Left renal cortex interstitium (tissue), 4 donors: ENCODE measurements at regions not wholly inside any gene's neighbourhood (a gene's known extent, or its start where the extent isn't known, plus 50 kb on each side); places are given as distances from the start of the nearest gene placed in this dataset.
A peak's percentile ranks its signal among the peaks of the same experiment; 100 is the strongest.
"Not testable (repeated sequence)": the region's sequence is repeated elsewhere in the genome, so short reads cannot be mapped to it uniquely, and the experiment has no call there.

Source experiments
- DNase-seq, 4 donors: peaks; one replicate each; pipeline ENCODE4 v3.0.0-alpha.2; 2013; ENCODE audit warnings: low read depth in 4 of 4, low spot score in 2 of 4, missing footprints in 1 of 4

DNA sequence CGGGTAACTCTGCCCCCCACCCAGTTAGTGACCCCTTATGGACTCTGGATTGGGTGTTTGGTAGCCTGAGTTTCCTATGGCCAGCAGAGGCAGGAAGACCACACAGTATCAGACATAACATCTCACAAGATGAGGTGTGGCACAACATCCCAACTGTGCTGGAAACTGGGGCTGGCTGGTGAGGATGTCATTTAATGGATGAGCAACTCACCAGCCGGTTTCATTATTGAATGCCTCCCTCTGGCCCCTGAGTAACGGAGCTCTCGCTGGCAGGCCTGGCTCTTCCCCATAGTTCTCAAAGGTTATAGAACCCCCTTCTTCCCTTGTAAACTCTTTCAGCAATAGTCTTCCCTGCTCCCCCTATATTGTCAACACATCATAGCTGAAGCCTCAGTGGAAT, 195.0 kb downstream of the BCL11A start:
- no peak for DNase-seq

DNA sequence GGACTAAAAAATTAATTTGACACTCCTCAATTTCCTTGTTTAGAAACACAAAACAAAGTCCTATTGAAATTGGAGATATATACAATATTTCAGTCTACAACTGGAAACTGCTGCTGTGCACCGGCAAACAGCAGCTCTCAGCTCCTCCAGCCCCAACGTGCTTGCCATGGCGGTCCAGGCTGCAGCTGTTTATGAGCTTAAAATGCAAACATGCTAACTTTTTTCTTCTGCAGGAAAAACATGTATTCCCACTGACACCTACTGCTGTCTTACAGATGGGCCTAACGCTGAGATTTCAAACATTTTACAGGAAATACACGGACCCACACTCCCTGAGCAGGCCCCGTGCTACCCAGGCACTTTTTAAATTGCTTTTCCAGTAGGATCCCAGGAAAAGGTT, 195.5 kb downstream of the BCL11A start:
- DNase-seq, result no peak

DNA sequence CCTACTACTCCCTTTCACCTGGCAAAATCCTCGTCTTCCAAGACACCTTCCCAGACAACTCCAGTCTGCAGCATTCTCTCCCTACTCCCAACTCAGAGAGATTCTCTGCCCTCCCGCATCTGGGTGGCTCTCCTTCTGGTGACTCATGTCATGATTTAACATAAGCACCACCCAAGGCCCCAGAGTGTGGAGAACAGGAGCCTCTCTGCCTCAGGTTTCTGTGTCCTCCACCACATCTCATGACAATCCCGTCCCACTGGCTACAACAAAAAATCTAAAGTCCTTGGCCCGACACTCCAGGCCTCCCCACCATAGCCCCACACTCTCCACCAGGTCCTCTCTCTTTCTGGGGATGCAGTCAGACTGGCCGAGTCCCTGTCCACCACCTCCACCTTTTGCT, 197.1 kb downstream of the BCL11A start:
- no peak for DNase-seq

DNA sequence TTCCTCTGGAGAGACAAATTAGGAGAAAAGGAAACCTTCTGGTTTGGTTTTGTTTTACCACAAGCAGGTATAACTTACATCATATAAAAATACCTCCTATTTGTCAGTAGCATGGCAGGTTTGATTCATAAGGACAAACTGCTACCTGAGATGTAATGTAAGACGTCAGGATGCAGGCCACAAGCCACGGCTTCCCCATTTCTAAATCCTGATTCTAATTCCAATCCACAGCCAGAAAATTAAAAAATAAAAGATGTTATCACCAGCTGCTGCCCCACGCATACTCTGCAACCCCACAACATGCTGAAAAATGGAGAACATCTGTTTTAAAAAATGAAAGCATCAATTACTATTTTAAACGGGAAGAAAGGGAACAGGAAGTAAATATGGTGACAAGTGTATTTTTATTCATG, 197.6 kb downstream of the BCL11A start:
- no peak for DNase-seq

DNA sequence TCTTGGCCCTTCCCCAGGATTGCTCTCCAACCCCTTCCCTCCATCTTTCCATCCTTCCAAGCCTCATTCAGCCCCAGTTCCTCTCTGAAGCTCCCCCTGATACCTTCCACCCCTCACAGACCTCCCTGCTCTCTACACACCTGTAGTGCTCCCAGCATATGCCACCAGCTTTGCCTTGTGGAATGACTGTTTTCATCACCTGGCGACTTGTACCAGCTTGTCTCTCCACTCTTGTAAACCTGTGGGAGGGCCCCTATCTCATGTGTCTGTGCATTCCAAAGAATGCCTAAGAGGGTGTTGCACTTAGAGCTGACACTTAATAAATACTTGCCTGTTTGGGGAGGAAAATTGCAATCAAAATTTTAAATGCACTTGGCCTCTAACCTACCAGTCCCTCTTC, 198.7 kb downstream of the BCL11A start:
- no peak for DNase-seq

DNA sequence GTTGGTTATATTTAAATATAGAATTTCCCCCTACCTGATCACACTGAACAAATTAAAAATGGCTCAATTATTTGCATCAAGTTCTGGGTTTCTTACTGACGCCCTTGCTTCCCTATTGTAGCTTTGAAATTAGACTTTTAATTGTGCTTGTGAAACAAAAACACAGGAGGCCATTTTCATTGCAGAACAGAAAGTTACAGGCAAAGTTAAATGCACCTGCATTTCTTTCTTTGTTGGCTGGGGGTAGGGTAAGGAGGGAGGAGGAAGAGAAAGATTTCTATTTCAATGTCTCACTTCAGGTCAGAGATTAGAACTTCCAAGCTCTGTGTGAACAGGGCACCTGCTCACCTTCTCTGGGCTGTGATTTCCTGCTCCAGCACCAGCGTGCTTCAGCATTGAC, 199.6 kb downstream of the BCL11A start:
- DNase-seq, result no peak

DNA sequence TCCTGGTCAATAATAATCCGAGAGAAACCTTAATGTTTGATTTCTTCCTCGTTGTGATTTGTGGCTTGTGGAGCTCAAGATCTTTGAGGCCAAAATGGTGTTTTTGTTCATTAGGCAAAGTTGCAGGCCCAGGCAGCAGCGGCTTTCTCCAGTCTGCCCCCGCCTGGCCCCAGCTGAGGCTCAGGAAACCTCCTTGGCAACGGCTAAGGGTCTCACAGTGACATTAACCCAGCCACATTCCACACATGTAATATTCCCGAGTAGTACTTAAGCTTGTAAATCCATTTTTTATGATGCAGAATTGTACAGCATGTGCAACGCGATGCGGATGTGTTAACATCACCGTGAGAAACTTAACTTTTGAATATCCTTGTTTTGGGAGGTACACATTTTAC, 200.1 kb downstream of the BCL11A start:
- DNase-seq, result peak in 2 of 4 donors; percentile 23 to 32

DNA sequence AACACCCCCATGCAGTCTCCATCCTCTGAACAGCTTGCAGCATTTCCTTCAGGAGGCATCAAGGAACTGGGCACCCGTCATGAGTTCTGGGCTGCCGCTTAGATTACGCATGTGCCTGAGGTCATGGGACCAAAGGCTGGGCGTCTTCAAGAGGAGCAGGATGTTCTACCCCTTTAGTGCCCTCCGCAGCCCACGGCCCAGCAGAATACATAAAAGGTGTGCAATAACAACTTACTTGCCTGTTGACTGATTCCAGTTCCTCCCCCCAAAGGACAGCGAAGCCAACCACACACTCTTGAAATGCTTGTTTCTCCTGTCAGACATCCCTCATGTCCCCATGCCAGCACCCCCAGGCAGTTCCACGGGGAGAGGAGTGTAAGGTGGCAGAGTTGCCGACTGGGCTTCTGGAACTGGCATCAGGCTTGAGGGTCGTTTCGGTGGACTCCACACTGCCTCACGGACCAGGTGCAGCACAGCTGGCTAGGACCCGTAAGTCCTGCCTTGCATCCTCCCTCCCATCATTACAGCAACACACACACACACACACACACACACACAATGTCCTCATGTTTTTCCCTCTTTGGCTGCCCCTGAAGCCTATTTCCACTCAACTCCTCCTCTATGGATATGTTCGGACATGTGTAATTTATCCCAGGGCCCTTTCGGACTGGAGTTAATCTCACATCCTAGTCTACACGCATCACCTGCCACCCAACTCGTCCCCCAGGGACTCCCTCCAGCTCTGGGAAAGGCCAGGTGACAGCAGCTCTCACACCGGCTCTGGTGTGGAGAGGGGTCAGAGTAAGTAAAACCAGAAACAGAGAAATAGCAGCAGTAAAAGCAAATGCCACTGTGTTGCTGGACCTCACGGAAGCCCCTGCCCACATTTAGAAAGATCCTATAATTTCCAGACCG, 200.7 kb downstream of the BCL11A start:
- no peak for DNase-seq

DNA sequence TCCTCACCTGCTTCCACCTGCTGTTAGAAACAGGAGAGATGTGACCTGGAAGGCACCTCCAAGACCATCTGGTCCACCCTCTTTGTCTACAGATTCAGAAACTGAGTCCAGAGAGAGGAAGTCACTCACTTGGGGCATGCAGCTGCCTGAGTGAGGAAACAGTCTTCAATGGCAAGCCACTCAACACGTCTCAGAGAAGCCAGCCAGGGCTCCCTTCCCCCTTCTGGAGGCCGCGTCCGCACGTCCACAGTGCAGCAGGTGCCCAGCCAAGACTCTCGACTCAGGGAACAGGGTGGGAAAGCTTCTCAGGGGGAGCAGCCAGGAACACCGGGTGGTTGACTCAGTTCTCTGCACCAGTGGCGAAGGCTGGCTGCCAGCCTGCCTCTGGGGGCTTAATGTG, 201.7 kb downstream of the BCL11A start:
- no peak for DNase-seq

DNA sequence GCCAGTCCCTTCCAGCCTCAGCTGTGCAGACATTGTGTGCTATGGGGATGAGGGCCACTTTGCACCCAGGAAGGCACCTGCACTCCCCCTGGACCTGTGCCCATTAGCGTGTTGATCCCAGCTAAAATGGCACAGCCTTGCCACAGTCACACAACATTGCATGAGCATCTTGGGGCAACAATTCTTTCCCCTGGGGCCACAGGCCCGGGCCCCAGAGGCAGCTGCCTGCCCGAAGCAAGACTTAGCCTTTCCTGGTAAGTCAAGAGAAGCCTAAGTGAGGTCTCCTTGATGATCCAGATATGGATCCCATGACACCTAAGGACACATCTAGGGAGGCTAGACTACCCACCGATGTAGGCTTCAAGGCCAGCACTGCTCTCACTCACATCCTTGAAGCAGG, 202.1 kb downstream of the BCL11A start:
- no peak for DNase-seq

DNA sequence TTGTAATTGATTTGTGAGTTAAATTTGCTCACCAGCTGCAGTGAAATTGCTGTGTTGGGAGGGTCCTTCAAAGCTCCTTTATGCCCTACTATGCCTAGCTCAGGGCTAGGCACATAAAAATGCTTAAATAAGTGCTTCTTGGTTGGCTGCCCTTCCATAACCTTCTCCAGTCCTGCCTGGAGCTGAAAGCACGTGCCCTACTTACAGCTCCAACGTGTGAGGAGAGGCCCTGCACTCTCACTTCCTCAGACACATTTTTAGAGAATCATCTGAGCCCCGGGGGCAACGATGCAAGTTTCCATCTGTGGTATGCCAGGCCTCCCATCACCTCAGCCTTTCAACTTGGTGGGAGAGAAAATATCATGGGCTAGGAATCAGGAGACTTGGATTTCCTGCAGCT, 202.7 kb downstream of the BCL11A start:
- no peak for DNase-seq

DNA sequence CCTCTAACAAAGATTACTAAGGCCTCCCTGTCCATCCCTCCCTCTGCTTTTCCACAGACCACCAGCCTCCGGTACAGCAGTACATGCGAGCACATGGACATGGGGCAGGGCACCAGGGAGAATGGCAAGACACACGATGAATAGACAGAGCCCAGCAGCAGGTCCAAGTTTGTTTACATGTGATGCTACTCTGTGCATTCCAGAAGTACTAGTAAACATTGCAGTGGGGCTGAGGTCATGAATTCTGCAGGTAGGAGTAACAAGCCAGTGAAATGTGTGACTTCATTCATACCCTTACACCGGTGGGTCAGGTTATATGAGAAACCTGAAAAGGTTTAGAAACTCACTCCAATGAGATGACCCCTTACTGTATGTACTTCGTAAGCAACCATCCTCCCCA, 205.7 kb downstream of the BCL11A start:
- no peak for DNase-seq

DNA sequence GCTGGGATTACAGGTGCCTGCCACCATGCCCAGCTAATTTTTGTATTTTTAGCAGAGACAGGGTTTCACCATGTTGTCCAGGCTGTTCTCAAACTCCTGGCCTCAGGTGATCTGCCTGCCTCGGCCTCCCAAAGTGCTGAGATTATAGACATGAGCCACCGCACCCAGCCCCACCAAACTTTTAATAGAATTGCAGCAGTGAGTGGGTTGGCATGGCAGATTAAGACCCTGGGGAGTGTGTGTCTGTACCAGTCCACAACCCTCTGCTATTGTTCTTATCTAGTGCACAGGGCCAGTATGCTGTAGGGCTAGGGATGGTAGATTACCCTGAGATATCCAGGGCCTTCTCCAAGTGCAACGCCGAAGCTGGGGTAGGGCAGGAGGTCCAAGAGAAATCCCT, 211.0 kb downstream of the BCL11A start:
- DNase-seq, result not testable (repeated sequence)

DNA sequence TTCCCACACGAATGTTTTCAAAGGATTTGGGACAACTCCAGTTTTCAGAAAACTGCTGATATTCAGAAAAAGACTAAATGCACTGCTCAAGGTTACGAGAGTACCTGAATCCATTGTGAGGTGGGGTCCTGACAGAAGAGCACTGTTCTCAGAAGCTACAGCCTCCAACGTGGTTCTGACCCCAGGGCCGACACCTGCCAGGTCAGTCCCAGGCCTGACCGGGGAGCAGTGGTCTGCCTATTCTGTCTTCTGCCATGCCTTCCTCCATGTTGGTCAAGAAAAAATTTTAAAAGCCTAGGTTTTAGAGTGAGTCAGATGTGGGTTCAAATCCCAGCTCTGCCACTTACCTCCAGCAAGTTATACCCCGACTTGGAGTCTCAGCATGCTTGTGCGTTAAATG, 212.3 kb downstream of the BCL11A start:
- DNase-seq, result no peak

DNA sequence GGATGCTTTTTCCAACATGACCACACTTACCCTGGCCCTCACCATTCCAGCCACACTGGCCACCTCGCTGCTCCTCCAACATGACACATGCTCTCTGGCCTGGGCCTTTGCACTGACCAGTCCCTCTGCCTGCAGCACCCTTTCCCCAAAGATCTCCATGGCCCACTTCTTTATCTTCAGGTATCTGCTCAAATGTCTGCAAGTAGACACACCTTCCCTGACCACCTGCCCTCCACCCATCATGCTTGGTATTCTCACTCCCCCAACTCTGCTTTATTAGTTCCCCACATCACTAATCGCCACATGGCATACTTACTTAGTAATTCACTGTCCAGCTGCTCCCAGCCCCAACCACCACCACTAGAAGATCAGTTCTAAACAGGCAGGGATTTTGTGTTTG, 214.2 kb downstream of the BCL11A start:
- DNase-seq, result no peak

DNA sequence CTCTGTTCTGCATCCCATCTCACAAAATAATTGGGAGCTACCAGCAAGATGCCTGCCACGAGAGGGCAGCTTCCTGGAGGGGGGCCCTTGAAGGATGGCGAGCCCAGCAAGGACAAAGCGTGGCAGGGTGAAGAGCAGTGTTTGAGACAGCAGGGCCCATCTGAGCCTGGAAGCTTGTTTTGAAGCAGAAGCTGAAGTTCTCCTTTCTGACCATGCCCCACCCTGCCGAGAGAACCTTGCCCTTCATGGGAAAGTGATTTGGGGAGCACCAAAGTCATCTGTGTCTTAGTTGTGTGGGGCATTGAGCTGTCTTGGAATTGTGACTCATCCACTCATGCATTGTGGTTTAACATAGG, 216.3 kb downstream of the BCL11A start:
- DNase-seq, result no peak

DNA sequence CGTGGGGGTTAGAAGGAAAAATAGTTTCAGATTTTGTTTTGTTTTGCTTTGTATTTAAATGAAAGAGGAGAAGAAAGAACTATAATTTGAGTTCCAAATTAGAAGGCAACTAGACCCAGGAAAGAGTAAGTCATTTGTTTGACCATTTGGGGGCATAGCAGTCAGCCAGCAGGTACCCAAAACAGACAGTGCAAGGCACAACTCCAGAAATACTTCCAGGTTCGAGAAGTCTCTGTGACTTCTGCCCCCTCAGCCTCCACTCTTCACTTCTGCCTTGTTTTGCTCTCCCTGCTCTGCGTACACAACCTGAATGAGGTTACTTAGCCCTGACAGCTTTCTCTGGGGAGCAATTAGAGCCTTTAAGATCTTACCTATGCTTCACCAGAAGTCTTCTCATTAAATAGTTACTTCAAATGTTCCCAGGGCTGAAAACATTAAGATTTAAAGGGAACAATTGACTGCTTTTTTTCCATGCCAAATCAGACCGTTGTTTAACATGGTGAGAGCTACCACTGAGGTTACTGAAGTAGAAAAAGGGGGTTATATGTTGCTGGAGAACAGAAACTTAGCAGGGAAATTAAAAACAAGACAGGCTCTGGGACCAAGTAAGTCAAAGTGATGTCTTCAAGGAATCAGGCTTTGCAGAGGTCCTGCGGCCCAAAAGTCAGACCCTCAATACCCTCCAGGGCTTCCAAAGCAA, 216.9 kb downstream of the BCL11A start:
- no peak for DNase-seq

DNA sequence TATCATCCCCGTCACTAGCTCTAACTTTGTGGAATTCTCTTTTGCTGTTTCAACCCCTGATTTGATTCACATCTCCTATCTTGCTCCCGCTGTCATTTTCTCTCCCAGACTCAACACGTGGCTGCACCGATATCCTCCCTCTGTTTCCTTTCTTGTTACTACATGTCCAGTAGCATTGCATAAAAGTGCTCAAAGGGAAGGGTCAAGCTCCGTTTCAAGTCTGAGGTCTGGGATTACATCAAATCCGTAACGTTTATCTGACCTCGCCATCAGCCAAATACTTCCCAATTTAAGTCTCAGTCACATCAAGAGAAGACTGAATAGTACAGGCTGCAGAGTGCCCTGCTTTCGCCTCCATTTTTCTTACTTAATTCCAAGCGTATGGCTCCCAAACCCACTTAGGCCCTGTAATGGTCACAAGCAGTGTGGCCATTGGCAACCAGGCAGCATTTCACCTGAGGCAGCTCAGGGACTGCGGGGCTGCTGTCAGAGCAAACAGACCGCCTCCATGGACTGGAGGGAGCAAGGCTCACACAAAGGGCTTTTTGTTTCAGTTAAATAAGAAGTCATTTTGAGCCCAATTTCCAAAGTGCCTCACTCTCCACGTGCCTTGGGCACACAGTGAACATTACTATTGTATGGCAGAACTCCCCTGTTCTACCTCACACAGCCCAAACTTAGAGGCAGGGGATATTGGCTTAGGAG, 217.8 kb downstream of the BCL11A start:
- DNase-seq, result no peak

DNA sequence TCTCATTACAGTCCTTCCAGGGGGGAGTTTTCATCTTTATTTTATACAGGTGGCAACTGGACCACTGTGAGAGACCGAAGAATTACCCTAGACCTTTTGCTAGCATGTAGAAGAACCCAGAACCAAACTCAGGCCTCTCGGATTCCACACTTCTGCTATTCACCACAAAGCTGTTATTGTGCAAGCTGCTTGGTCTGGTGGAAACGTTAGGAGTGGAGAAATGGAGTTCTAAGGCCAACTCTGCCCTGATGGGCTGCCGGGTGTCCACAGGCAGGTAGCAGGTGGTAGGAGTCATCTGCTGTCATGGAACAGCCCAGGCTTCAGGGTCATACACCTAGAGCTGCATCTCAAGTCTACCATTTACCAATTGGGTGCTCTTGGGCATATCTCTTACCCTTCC, 218.8 kb downstream of the BCL11A start:
- no peak for DNase-seq

DNA sequence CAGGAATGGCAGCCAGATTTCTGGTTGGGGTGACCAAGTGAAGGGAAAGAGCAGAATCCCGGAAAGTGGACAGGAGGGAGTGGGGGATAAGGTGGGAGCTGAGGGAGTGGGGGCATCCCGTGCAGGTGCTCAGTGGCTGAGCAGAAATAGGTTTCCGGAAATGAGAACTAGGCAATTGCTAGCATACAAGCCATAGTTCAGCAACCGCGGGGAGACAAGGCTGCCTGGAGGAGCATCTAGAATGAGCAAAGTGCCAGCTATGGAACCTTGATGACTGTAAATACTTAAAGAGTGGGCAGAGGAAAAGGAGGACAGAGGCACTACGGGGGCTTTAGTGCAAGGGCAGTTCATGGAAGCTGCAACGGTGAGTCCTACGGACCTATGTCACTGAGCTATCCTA, 220.2 kb downstream of the BCL11A start:
- no peak for DNase-seq

DNA sequence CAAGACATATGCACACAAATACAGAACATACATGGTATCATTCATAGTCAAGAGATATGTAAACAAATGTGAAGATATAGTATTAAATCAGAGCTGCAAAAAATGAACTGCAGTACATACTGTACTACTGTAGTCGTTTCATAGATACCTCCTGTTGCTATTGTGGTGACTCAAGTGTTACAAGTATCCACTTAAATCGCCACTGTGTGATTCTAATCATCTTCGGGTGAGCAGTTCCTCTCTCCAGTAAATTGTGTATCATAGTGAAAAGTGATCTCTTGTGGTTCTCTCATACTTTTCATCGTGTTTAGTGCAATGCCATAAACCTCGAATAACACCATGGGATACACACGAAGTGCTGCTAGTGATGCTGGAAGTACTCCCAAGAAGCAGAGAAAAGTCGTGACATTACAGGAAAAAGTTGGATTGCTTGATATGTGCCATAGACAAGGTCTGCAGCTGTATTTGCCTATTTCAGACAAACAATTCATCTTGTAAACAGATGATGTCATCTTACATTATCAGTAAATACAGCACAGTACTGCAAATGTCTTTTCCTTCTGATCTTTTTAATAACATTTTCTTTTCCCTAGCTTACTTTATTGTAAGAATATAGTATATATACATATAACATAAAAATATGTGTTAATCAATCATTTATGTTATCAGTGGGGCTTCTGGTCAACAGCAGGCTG, 222.2 kb downstream of the BCL11A start:
- no peak for DNase-seq
